ENCODE measurements at regions not wholly inside any gene's neighbourhood (a gene's known extent, or its start where the extent isn't known, plus 50 kb on each side); places are given as distances from the start of the nearest gene placed in this dataset.
A peak's percentile ranks its signal among the peaks of the same experiment; 100 is the strongest.
"Not testable (repeated sequence)": the region's sequence is repeated elsewhere in the genome, so short reads cannot be mapped to it uniquely, and the experiment has no call there.

GRCh38 chr10:21388589-21388988 is 136.9 kb downstream of the SKIDA1 start:
- no peak overlapping the region for H3K27ac Mint-ChIP-seq
- H3K9me3 Mint-ChIP-seq, result no peaks in the 10 kb centered on the region
- no peaks in the 10 kb centered on the region for H3K36me3 Mint-ChIP-seq
- no peaks in the 10 kb centered on the region for H3K27me3 Mint-ChIP-seq
- ATAC-seq, result no peak
- H3K4me3 Mint-ChIP-seq, result no peak overlapping the region
- H3K4me1 Mint-ChIP-seq, result no peaks in the 10 kb centered on the region

DNA sequence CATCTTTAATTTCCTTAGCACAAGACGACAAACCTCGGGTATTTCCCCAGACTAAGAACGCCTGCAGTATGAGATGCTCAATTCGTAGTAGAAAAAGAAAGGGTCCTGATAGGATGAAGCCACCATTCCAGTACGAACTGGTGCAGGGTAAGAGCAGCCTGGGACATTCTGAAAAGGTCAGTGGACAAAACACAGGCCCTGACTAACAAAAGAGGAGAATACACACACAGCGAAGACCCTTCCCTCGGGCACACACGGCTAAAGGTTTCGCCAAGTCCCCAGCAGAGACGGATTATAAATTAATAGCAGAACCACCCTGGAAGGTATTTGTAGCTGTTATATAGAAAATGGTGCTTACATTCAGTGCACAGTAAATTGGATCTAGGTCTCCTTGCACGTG is 137.6 kb downstream of the SKIDA1 start:
- Mint-ChIP-seq H3K4me3 (no peak overlapping the region), H3K27me3 (no peaks in the 10 kb centered on the region), H3K36me3 (no peaks in the 10 kb centered on the region), H3K4me1 (no peaks in the 10 kb centered on the region), H3K9me3 (no peaks in the 10 kb centered on the region), H3K27ac (no peak overlapping the region)
- no peak for ATAC-seq

- no peaks in the 10 kb centered on the region for H3K4me1 Mint-ChIP-seq
- H3K9me3 Mint-ChIP-seq, result no peaks in the 10 kb centered on the region
- H3K4me3 Mint-ChIP-seq, result no peak overlapping the region
- H3K36me3 Mint-ChIP-seq, result no peaks in the 10 kb centered on the region
- no peak overlapping the region for H3K27ac Mint-ChIP-seq
- H3K27me3 Mint-ChIP-seq, result no peaks in the 10 kb centered on the region
- no peak for ATAC-seq
Observed at GRCh38 chr10:21385996-21386585, 139.4 kb downstream of the SKIDA1 start.

GRCh38 chr10:21385536-21385935 is 139.9 kb downstream of the SKIDA1 start:
- ATAC-seq, result no peak
- Mint-ChIP-seq H3K9me3 (no peaks in the 10 kb centered on the region), H3K27me3 (no peaks in the 10 kb centered on the region), H3K4me3 (no peak overlapping the region), H3K27ac (no peak overlapping the region), H3K4me1 (no peaks in the 10 kb centered on the region), H3K36me3 (no peaks in the 10 kb centered on the region)

DNA sequence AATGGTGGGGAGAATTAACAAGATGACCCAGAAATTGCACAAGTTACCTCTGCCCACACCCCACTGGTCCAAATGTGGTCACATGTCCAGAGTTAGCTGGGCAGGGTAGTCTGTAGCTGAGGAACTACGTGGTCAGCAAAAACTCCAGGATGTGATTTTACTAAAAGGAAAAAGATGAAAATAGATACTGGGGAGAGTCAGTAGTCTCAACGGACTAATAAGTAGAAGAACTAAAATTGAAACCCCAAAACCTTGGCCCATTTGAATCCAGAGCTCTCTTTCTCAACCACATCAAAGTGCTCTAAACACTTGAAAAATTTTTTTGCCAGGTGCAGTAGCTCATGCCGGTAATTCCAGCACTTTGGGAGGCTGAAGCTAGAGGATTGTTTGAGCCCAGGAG is 146.3 kb downstream of the SKIDA1 start:
- no peaks in the 10 kb centered on the region for H3K9me3 Mint-ChIP-seq
- no peaks in the 10 kb centered on the region for H3K36me3 Mint-ChIP-seq
- H3K27me3 Mint-ChIP-seq, result no peaks in the 10 kb centered on the region
- no peak overlapping the region for H3K27ac Mint-ChIP-seq
- H3K4me3 Mint-ChIP-seq, result no peak overlapping the region
- H3K4me1 Mint-ChIP-seq, result no peaks in the 10 kb centered on the region
- peak; percentile 26 for ATAC-seq

DNA sequence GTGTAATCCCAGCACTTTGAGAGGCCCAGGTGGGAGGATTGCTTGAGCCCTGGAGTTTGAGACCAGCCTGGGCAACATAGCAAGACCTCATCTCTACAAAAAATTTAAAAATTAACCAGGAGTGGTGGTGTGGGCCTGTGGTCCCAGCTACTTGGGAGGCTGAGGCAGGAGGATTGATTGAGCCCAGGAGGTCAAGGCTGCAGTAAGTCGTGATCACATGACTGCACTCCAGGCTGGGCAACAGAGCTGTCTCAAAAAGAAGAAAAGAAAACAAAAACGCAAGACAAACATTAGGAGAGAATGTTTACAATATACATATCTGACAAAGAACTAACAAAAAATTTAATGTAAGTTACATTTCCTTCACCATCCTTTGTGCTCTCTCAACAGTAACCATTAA is 150.2 kb downstream of the SKIDA1 start:
- not testable (repeated sequence) for H3K4me3 Mint-ChIP-seq, H3K27me3 Mint-ChIP-seq, H3K4me1 Mint-ChIP-seq, H3K27ac Mint-ChIP-seq, H3K9me3 Mint-ChIP-seq, ATAC-seq, H3K36me3 Mint-ChIP-seq

DNA sequence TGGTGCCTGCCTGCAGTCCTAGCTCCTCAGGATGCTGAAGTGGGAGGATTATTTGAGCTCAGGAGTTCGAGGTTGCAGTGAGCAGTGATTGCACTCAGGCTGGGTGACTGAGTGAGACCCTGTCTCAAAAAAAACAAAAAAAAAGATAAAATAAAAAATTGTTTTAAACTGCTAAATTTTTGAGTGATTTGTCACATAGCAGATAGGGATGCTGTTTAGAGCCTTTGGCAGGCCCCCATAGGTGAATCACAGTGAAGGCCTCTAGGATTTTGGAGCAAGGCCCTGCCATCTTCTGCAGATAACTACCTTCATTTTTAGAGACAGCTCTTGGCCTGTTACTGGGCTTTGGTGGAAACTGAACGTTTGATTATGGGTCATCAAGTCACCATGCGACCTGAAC is 151.6 kb downstream of the SKIDA1 start:
- not testable (repeated sequence) for H3K4me3 Mint-ChIP-seq, H3K27ac Mint-ChIP-seq, ATAC-seq, H3K27me3 Mint-ChIP-seq, H3K36me3 Mint-ChIP-seq, H3K4me1 Mint-ChIP-seq, H3K9me3 Mint-ChIP-seq

DNA sequence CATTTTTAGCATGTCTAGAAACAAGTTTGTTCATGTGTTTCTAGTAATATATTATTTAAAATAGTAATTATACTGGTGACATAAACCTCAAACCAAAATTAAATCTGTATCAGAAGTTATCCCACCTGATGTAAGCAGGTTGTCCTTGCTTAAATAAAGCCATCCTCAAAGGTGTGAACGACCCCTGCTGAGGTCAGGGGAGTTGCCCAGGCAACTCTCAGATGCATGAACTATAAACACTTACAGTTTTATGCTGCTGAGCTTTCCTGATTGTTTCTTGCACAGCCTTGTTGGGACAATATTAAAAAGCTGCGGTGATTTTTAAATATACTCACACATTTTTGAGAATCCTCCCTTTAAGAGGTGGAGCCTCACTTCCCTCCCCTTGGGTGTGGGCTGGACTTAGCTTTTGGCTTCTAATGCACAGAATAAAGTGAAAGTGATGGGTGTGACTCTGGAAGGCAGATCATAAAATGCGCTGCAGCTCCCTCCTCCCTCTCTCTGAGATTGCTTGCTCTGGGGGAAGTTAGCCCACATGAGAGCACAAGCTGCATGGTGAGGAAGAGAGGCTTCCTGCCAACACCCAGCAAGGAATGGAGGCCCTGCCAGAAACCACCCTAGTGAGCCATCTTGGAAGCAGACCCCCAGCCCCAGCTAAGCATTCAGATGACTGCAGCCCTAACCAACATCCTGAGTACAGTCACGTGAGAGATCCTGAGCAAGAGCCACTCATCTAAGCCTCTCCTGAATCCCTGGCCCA is 152.7 kb downstream of the SKIDA1 start:
- no peak for ATAC-seq
- no peak overlapping the region for H3K4me3 Mint-ChIP-seq

DNA sequence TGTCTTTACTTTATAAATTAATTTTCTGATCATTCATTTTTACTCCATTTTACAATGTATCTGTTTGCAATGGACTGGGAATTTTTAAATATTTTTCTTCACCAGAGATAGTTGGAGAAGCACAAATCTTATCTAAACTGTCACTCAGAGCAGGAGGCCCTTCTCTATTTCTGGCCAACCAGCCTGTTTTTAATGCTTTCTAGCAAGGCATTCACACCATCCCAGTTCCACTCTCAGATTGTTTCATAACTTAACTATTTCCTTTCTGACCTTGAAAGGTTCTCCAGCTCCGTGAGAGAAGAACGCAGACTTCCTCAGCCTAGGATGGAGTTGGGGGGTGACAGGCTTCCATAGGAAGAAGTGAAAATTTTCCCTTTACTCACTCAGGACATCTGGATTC is 155.8 kb downstream of the SKIDA1 start:
- no peaks in the 10 kb centered on the region for H3K36me3 Mint-ChIP-seq
- no peak for ATAC-seq
- H3K4me1 Mint-ChIP-seq, result no peaks in the 10 kb centered on the region
- no peaks in the 10 kb centered on the region for H3K9me3 Mint-ChIP-seq
- H3K27ac Mint-ChIP-seq, result no peak overlapping the region
- no peak overlapping the region for H3K4me3 Mint-ChIP-seq
- H3K27me3 Mint-ChIP-seq, result peaks cover 8% of the 10 kb centered on the region

More for the DNA sequence above, 152.7 kb downstream of the SKIDA1 start:
- no peak overlapping the region for H3K27ac Mint-ChIP-seq
- H3K9me3 Mint-ChIP-seq, result no peaks in the 10 kb centered on the region
- no peaks in the 10 kb centered on the region for H3K36me3 Mint-ChIP-seq
- no peaks in the 10 kb centered on the region for H3K27me3 Mint-ChIP-seq
- no peaks in the 10 kb centered on the region for H3K4me1 Mint-ChIP-seq

DNA sequence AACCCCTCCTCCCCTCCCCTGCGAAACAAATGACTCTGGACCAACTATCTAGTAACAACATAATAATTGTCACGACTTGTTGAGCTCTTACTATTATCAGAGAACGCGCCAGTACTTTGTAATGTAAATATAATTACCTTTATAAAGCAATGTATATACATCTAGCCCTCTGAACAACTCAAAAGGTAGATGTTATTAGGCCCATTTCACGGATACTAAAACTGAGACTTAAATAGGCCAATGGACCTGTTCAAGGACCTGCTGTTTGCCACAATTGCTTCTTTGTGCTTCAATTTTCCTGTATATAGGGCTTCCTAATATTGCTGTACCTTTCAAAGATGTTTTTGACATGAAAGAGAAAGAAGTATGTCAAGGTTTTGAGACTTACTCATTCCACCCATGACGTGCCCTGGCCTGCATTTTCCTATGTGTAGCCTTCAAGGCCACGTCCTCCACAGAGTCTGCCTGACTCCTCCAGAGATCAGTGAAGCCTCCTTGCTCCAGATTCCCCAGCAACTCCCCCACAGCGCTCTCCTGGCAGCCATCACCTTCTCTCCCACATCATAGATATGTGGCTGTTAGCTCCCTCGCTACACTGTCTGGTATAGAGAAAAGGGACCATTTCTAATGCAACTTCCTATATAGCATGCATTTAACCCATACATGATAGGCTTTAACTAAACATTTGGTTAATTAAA is 156.6 kb downstream of the SKIDA1 start:
- no peaks in the 10 kb centered on the region for H3K4me1 Mint-ChIP-seq
- no peak for ATAC-seq
- H3K27me3 Mint-ChIP-seq, result peaks cover 8% of the 10 kb centered on the region
- no peak overlapping the region for H3K4me3 Mint-ChIP-seq
- H3K9me3 Mint-ChIP-seq, result no peaks in the 10 kb centered on the region
- no peaks in the 10 kb centered on the region for H3K36me3 Mint-ChIP-seq
- H3K27ac Mint-ChIP-seq, result no peak overlapping the region

GRCh38 chr10:21368022-21368582 is 157.4 kb downstream of the SKIDA1 start:
- H3K27ac Mint-ChIP-seq, result no peak overlapping the region
- peaks cover 8% of the 10 kb centered on the region for H3K27me3 Mint-ChIP-seq
- peak; percentile 51 for ATAC-seq
- no peaks in the 10 kb centered on the region for H3K9me3 Mint-ChIP-seq
- H3K4me1 Mint-ChIP-seq, result no peaks in the 10 kb centered on the region
- no peak overlapping the region for H3K4me3 Mint-ChIP-seq
- no peaks in the 10 kb centered on the region for H3K36me3 Mint-ChIP-seq

DNA sequence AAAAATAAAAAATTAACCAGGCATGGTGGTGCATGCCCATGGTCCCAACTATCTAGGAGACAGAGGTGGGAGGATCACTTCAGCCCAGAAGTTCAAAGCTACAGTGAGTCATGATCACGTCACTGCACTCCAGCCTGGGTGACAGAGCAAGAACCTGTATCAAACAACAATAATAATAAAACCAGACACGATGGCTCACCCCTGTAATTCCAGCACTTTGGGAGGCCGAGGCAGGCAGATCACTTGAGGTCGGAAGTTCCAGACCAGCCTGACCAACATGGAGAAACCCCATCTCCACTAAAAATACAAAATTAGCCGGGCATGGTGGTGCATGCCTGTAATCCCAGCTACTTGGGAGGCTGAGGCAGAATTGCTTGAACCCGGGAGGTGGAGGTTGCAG is 159.4 kb downstream of the SKIDA1 start:
- H3K4me1 Mint-ChIP-seq, H3K4me3 Mint-ChIP-seq, ATAC-seq, H3K9me3 Mint-ChIP-seq, H3K36me3 Mint-ChIP-seq, H3K27ac Mint-ChIP-seq, H3K27me3 Mint-ChIP-seq: not testable (repeated sequence)

DNA sequence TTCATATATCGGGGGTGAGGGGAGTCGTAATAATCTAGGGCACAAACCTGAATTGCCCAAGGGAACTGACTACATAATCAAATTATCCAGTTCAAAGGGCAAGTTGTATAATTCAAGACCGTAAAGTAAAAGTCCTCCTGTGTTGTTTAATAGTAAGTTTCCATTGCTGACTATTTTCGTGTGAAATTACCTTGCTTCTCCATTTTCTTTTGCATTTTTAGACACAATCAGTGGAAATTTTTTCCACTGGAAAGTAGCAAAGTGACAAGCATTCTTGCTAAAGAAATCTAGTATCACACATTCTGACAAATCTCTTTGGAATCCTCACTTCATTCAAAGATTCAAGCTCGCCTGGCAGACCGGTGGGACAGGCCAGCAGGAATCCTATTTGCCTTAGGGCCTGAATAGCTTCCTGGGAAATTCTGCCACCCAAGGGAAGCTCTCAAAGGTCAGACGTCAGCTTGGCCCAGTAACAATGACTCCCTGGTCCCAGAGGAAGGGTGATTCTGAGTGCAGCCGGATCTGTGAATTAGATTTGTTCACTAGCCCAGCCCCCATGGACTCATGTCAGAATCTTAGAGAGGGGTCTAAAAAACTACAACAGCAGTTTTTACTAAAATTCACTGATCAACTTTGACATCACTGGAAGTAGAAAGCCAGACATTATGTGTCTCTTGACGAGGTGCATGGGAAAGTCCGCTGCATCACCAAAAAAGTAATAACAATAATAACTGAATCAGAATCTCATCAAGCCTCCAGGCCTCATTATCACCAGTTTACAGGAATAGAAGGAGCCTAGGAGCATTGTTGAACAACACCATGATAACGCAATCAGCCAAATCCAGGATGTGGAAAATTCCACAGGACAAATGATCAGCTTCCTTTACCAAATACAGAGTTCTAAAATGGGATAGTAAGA is 161.0 kb downstream of the SKIDA1 start:
- Mint-ChIP-seq H3K36me3 (no peaks in the 10 kb centered on the region), H3K27ac (no peak overlapping the region), H3K9me3 (no peaks in the 10 kb centered on the region), H3K4me1 (no peaks in the 10 kb centered on the region), H3K4me3 (no peak overlapping the region), H3K27me3 (peaks cover 8% of the 10 kb centered on the region)
- ATAC-seq, result no peak

- Mint-ChIP-seq H3K36me3 (no peaks in the 10 kb centered on the region), H3K27ac (no peak overlapping the region), H3K4me3 (no peak overlapping the region), H3K9me3 (no peaks in the 10 kb centered on the region), H3K4me1 (no peaks in the 10 kb centered on the region), H3K27me3 (peaks cover 8% of the 10 kb centered on the region)
- no peak for ATAC-seq
Observed at GRCh38 chr10:21363731-21364104, 161.8 kb downstream of the SKIDA1 start.

Data from stimulated activated memory B cell treated with anti-CD40 and anti-IgM and Interleukin-4, amounts not matched to agents 10 μg/mL and 1 μg/mL and 100 μg/mL, for 72 hours (primary cell).